22Rv1 (cell line): ENCODE measurements at regions not wholly inside any gene's neighbourhood (a gene's known extent, or its start where the extent isn't known, plus 50 kb on each side); places are given as distances from the start of the nearest gene placed in this dataset.

Experiments used
- CTCF ChIP-seq: fragments of 450-650 bp; IDR thresholded peaks from 2 replicates; pipeline ENCODE4 v1.5.1; 2017; ENCODE audit warnings: mild to moderate bottlenecking
- ZFX ChIP-seq: fragments of 450-650 bp; IDR thresholded peaks from 2 replicates; pipeline ENCODE4 v1.6.1; 2017; ENCODE audit warnings: antibody characterized with exemption, borderline replicate concordance

GRCh38 chr1:99594205-99594604 lies 51.7 kb upstream of the PALMD start:
- TF ChIP-seq CTCF (no peak), ZFX (no peak)
